Activated T-helper 2 cell treated with anti-CD3 and anti-CD28 coated beads, Interferon-gamma antibody, Interleukin-2, Interleukin-4, amounts not matched to agents 10 μg/mL and 5 μg/mL and 100 μg/mL, durations not matched to agents 14 hours and 24 hours and 36 hours (primary cell): ENCODE measurements at regions not wholly inside any gene's neighbourhood (a gene's known extent, or its start where the extent isn't known, plus 50 kb on each side); places are given as distances from the start of the nearest gene placed in this dataset.

Source experiments
- DNase-seq: peaks from one replicate; pipeline ENCODE4 v3.0.0; 2021; ENCODE audit warnings: low spot score
- H3K27ac Mint-ChIP-seq: one replicate; pipeline ENCODE4 v1.8.0; 2021; ENCODE audit warnings: mixed read lengths
- H3K27me3 Mint-ChIP-seq: one replicate; pipeline ENCODE4 v1.8.0; 2021; ENCODE audit warnings: low read depth, mixed read lengths
- H3K36me3 Mint-ChIP-seq: one replicate; pipeline ENCODE4 v1.8.0; 2021; ENCODE audit warnings: low read depth, mixed read lengths
- H3K4me1 Mint-ChIP-seq: one replicate; pipeline ENCODE4 v1.8.0; 2021; ENCODE audit warnings: low read depth, mixed read lengths
- H3K4me3 Mint-ChIP-seq: one replicate; pipeline ENCODE4 v1.8.0; 2021; ENCODE audit warnings: low read depth, mild to moderate bottlenecking, moderate library complexity, mixed read lengths
- H3K9me3 Mint-ChIP-seq: one replicate; pipeline ENCODE4 v1.8.0; 2021; ENCODE audit warnings: mixed read lengths
- intact Hi-C: fragments of 100-400 bp; cut with micrococcal nuclease; formaldehyde crosslinking; loops from one replicate; pipeline ENCODE4 v1.15.1; 2023

- DNase-seq: no peak
- no peak overlapping the region for H3K4me3 Mint-ChIP-seq
- no peaks in the 10 kb centered on the region for H3K36me3 Mint-ChIP-seq
- no peaks in the 10 kb centered on the region for H3K4me1 Mint-ChIP-seq
- no peaks in the 10 kb centered on the region for H3K9me3 Mint-ChIP-seq
- no peak overlapping the region for H3K27ac Mint-ChIP-seq
- intact Hi-C loops: no loop called here
- H3K27me3 Mint-ChIP-seq: no peaks in the 10 kb centered on the region
These were observed 363.5 kb upstream of the KLHL29 start for GRCh38 chr2:23021311-23022120.

GRCh38 chr2:23023722-23024121 is 361.3 kb upstream of the KLHL29 start:
- H3K27me3 Mint-ChIP-seq: no peaks in the 10 kb centered on the region
- intact Hi-C loops: no loop called here

GRCh38 chr2:23026671-23027070 is 358.3 kb upstream of the KLHL29 start:
- Mint-ChIP-seq H3K4me3 (no peak overlapping the region), H3K27ac (no peak overlapping the region), H3K4me1 (no peaks in the 10 kb centered on the region), H3K36me3 (no peaks in the 10 kb centered on the region), H3K27me3 (no peaks in the 10 kb centered on the region), H3K9me3 (no peaks in the 10 kb centered on the region)
- intact Hi-C loops: no loop called here
- no peak for DNase-seq

More at GRCh38 chr2:23023722-23024121, 361.3 kb upstream of the KLHL29 start:
- no peak overlapping the region for H3K27ac Mint-ChIP-seq
- H3K4me3 Mint-ChIP-seq: no peak overlapping the region
- no peaks in the 10 kb centered on the region for H3K36me3 Mint-ChIP-seq
- no peak for DNase-seq
- H3K4me1 Mint-ChIP-seq: no peaks in the 10 kb centered on the region
- H3K9me3 Mint-ChIP-seq: no peaks in the 10 kb centered on the region

GRCh38 chr2:23027396-23027795 is 357.6 kb upstream of the KLHL29 start:
- intact Hi-C loops: no loop called here
- H3K27me3 Mint-ChIP-seq: no peaks in the 10 kb centered on the region
- H3K4me1 Mint-ChIP-seq: no peaks in the 10 kb centered on the region
- no peaks in the 10 kb centered on the region for H3K36me3 Mint-ChIP-seq
- H3K27ac Mint-ChIP-seq: no peak overlapping the region
- H3K4me3 Mint-ChIP-seq: no peak overlapping the region
- no peak for DNase-seq
- H3K9me3 Mint-ChIP-seq: no peaks in the 10 kb centered on the region

- Mint-ChIP-seq H3K27me3 (no peaks in the 10 kb centered on the region), H3K27ac (no peak overlapping the region), H3K9me3 (no peaks in the 10 kb centered on the region), H3K4me1 (no peaks in the 10 kb centered on the region), H3K36me3 (no peaks in the 10 kb centered on the region), H3K4me3 (no peak overlapping the region)
- no peak for DNase-seq
- intact Hi-C loops: no loop called here
These were observed 356.9 kb upstream of the KLHL29 start for GRCh38 chr2:23028106-23028505.

- H3K27me3 Mint-ChIP-seq: no peaks in the 10 kb centered on the region
- intact Hi-C loops: no loop called here
- DNase-seq: no peak
- no peaks in the 10 kb centered on the region for H3K4me1 Mint-ChIP-seq
- no peak overlapping the region for H3K27ac Mint-ChIP-seq
- no peaks in the 10 kb centered on the region for H3K36me3 Mint-ChIP-seq
- no peak overlapping the region for H3K4me3 Mint-ChIP-seq
- H3K9me3 Mint-ChIP-seq: no peaks in the 10 kb centered on the region
These were observed 355.9 kb upstream of the KLHL29 start for GRCh38 chr2:23029111-23029510.

GRCh38 chr2:23029951-23030350 is 355.0 kb upstream of the KLHL29 start:
- H3K4me3 Mint-ChIP-seq: no peak overlapping the region
- no peak overlapping the region for H3K27ac Mint-ChIP-seq
- no peaks in the 10 kb centered on the region for H3K4me1 Mint-ChIP-seq
- H3K36me3 Mint-ChIP-seq: no peaks in the 10 kb centered on the region
- H3K27me3 Mint-ChIP-seq: no peaks in the 10 kb centered on the region
- intact Hi-C loops: no loop called here
- DNase-seq: no peak
- H3K9me3 Mint-ChIP-seq: no peaks in the 10 kb centered on the region

GRCh38 chr2:23034996-23035395 is 350.0 kb upstream of the KLHL29 start:
- Mint-ChIP-seq H3K4me1 (no peaks in the 10 kb centered on the region), H3K27me3 (no peaks in the 10 kb centered on the region), H3K4me3 (no peak overlapping the region), H3K9me3 (no peaks in the 10 kb centered on the region), H3K36me3 (no peaks in the 10 kb centered on the region), H3K27ac (no peak overlapping the region)
- DNase-seq: no peak
- intact Hi-C loops: no loop called here

GRCh38 chr2:23036629-23037028 is 348.4 kb upstream of the KLHL29 start:
- Mint-ChIP-seq H3K4me3 (no peak overlapping the region), H3K27ac (no peak overlapping the region), H3K9me3 (no peaks in the 10 kb centered on the region), H3K27me3 (no peaks in the 10 kb centered on the region), H3K36me3 (no peaks in the 10 kb centered on the region), H3K4me1 (no peaks in the 10 kb centered on the region)
- no peak for DNase-seq
- intact Hi-C loops: no loop called here

- Mint-ChIP-seq H3K27me3 (no peaks in the 10 kb centered on the region), H3K4me3 (no peak overlapping the region), H3K36me3 (no peaks in the 10 kb centered on the region), H3K9me3 (no peaks in the 10 kb centered on the region), H3K27ac (no peak overlapping the region), H3K4me1 (no peaks in the 10 kb centered on the region)
- intact Hi-C loops: no loop called here
- no peak for DNase-seq
These were observed 347.4 kb upstream of the KLHL29 start for GRCh38 chr2:23037596-23037995.

GRCh38 chr2:23041443-23041842 is 343.5 kb upstream of the KLHL29 start:
- H3K27me3 Mint-ChIP-seq: no peaks in the 10 kb centered on the region
- H3K9me3 Mint-ChIP-seq: no peaks in the 10 kb centered on the region
- no peaks in the 10 kb centered on the region for H3K4me1 Mint-ChIP-seq
- no peak for DNase-seq
- H3K27ac Mint-ChIP-seq: no peak overlapping the region
- intact Hi-C loops: no loop called here
- no peaks in the 10 kb centered on the region for H3K36me3 Mint-ChIP-seq
- no peak overlapping the region for H3K4me3 Mint-ChIP-seq

- Mint-ChIP-seq H3K27me3 (no peaks in the 10 kb centered on the region), H3K4me3 (no peak overlapping the region), H3K9me3 (no peaks in the 10 kb centered on the region), H3K27ac (no peak overlapping the region), H3K36me3 (no peaks in the 10 kb centered on the region), H3K4me1 (no peaks in the 10 kb centered on the region)
- DNase-seq: no peak
- intact Hi-C loops: no loop called here
These were observed 342.6 kb upstream of the KLHL29 start for GRCh38 chr2:23042216-23042906.

GRCh38 chr2:23050388-23050787 is 334.6 kb upstream of the KLHL29 start:
- Mint-ChIP-seq H3K4me3 (no peak overlapping the region), H3K9me3 (no peaks in the 10 kb centered on the region), H3K27me3 (no peaks in the 10 kb centered on the region), H3K27ac (no peak overlapping the region), H3K36me3 (no peaks in the 10 kb centered on the region), H3K4me1 (no peaks in the 10 kb centered on the region)
- intact Hi-C loops: no loop called here
- DNase-seq: no peak
